Endothelial cell of umbilical vein (primary cell): ENCODE measurements at regions not wholly inside any gene's neighbourhood (a gene's known extent, or its start where the extent isn't known, plus 50 kb on each side); places are given as distances from the start of the nearest gene placed in this dataset.
"Not testable (repeated sequence)": the region's sequence is repeated elsewhere in the genome, so short reads cannot be mapped to it uniquely, and the experiment has no call there.

ENCODE experiments used
- EZH2 ChIP-seq: IDR thresholded peaks from 2 replicates; pipeline ENCODE4 v1.6.1; 2012; ENCODE audit warnings: borderline replicate concordance, low read depth, mild to moderate bottlenecking, moderate library complexity, low read length, inconsistent platforms; ENCODE audit not compliant: severe bottlenecking
- POLR2A ChIP-seq: IDR thresholded peaks from 2 replicates; pipeline ENCODE4 v1.6.1; 2012; ENCODE audit warnings: low read depth, mild to moderate bottlenecking, control low read depth, low read length
- POLR2AphosphoS5 ChIP-seq: IDR thresholded peaks from 2 replicates; pipeline ENCODE4 v1.6.1; 2012; ENCODE audit warnings: low read depth, mild to moderate bottlenecking, control low read depth, low read length, moderate library complexity; ENCODE audit not compliant: insufficient read depth
- TF ChIP-seq, protein P1 (sequence below), 2 donors: IDR thresholded peaks; 1 replicate in 1 of 2; 2 replicates in 1 of 2; pipeline ENCODE4 v1.5.1; 2011; ENCODE audit warnings: low read length in 2 of 2, mild to moderate bottlenecking in 2 of 2, moderate library complexity in 2 of 2, control low read depth in 1 of 2, inconsistent platforms in 1 of 2, low read depth in 1 of 2; ENCODE audit not compliant: insufficient read depth in 1 of 2; ENCODE audit errors: extremely low read depth in 1 of 2

DNA sequence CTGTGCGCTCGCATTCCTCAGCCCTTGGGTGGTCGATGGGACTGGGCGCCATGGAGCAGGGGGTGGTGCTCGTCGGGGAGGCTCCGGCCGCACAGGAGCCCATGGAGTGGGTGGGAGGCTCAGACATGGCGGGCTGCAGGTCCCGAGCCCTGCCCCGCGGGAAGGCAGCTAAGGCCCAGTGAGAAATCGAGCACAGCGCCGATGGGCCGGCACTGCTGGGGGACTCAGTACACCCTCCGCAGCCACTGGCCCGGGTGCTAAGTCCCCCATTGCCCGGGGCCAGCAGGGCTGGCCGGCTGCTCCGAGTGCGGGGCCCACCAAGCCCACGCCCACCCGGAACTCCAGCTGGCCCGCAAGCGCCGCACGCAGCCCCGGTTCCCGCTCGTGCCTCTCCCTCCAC, 104.1 kb downstream of the SRGAP2 start:
- TF ChIP-seq, protein P1, sequence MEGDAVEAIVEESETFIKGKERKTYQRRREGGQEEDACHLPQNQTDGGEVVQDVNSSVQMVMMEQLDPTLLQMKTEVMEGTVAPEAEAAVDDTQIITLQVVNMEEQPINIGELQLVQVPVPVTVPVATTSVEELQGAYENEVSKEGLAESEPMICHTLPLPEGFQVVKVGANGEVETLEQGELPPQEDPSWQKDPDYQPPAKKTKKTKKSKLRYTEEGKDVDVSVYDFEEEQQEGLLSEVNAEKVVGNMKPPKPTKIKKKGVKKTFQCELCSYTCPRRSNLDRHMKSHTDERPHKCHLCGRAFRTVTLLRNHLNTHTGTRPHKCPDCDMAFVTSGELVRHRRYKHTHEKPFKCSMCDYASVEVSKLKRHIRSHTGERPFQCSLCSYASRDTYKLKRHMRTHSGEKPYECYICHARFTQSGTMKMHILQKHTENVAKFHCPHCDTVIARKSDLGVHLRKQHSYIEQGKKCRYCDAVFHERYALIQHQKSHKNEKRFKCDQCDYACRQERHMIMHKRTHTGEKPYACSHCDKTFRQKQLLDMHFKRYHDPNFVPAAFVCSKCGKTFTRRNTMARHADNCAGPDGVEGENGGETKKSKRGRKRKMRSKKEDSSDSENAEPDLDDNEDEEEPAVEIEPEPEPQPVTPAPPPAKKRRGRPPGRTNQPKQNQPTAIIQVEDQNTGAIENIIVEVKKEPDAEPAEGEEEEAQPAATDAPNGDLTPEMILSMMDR (IDR thresholded peaks at IDR 0.05; ENCODE audit: extremely low read depth in 1 of 2, insufficient read depth in 1 of 2, low read depth in 1 of 2, low read length in 2 of 2) = not testable (repeated sequence)
- not testable (repeated sequence) for TF ChIP-seq POLR2AphosphoS5, POLR2A, EZH2
